Tibial nerve (tissue), 4 donors: ENCODE measurements at regions not wholly inside any gene's neighbourhood (a gene's known extent, or its start where the extent isn't known, plus 50 kb on each side); places are given as distances from the start of the nearest gene placed in this dataset.

Experiments
- CTCF ChIP-seq, 5 experiments: fragments of 200-600 bp in 3 of 5; fragments of 450-650 bp in 2 of 5; sonication (generic) in 3 of 5; IDR thresholded peaks; one replicate each; pipeline ENCODE4 v1.5.1; 2016 to 2019; ENCODE audit warnings: antibody characterized with exemption in 5 of 5, mild to moderate bottlenecking in 3 of 5, moderate library complexity in 2 of 5
- EP300 ChIP-seq, 2 donors: sonication (generic); formaldehyde crosslinking; IDR thresholded peaks; one replicate each; pipeline ENCODE4 v1.6.1; 2017; ENCODE audit warnings: antibody characterized with exemption in 2 of 2, mild to moderate bottlenecking in 1 of 2
- POLR2A ChIP-seq, 2 donors: fragments of 450-650 bp; IDR thresholded peaks; one replicate each; pipeline ENCODE4 v1.6.1; 2017; ENCODE audit warnings: antibody characterized with exemption in 2 of 2, mild to moderate bottlenecking in 2 of 2, moderate library complexity in 2 of 2

DNA sequence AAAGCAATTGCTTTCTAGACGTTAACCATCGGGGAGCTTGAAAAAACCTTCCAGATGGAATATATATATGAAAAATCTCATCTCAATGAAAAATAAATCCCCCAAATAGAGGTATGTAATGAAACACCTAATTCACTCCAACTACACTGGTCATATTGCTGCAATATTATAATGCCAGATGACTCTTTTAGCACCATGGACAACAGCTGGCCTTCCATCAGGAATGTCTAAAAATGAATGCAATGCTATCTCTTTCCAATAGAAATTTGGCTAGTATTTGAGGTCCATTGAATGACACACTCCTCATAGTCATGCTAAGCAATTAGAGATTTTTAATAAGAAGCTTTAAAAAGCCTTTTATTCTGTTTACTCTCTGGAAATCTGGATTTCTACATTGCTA lies 340.2 kb upstream of the BRINP1 start:
- TF ChIP-seq CTCF (IDR thresholded peaks at IDR 0.05): no peak
- no peak for TF ChIP-seq EP300 (IDR thresholded peaks at IDR 0.05)
- TF ChIP-seq POLR2A (IDR thresholded peaks at IDR 0.05): no peak
